IMR-90 (cell line): ENCODE measurements at regions not wholly inside any gene's neighbourhood (a gene's known extent, or its start where the extent isn't known, plus 50 kb on each side); places are given as distances from the start of the nearest gene placed in this dataset.
A peak's percentile ranks its signal among the peaks of the same experiment; 100 is the strongest.

Experiments
- FOS ChIP-seq: fragments of 150-350 bp; IDR thresholded peaks from 2 replicates; pipeline ENCODE4 v1.6.1; 2016; ENCODE audit warnings: low read depth, low read length
- POLR2A ChIP-seq: IDR thresholded peaks from 2 replicates; pipeline ENCODE4 v1.6.1; 2012; ENCODE audit warnings: mild to moderate bottlenecking, low read depth, low read length
- TF ChIP-seq, protein P1 (sequence below): conservative IDR thresholded peaks from 2 replicates; pipeline ENCODE4 v1.5.1; 2012; ENCODE audit warnings: mild to moderate bottlenecking, low read depth, low read length, improper control_type of control experiment

DNA sequence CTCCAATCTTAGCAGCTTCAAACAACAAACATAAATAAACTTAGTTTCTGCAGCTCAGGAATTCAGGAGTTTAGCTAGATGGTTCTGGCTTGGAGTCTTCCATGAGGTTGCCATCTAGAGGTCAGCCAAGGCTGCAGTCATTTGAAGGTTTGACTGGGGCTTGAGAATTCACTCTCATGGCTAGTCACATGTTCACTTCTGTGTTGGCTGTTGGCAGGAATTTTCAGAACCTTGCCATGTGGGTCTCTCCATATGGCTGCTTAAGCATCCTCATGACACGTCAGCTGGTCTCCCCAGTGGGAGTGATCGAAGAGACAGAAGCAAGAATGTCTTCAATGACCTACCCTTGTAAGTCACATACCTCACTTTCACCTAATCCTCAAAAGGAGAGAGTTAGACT lies 269.2 kb upstream of the CNTN3 start:
- TF ChIP-seq POLR2A (no peak), FOS (no peak)
- TF ChIP-seq, protein P1, sequence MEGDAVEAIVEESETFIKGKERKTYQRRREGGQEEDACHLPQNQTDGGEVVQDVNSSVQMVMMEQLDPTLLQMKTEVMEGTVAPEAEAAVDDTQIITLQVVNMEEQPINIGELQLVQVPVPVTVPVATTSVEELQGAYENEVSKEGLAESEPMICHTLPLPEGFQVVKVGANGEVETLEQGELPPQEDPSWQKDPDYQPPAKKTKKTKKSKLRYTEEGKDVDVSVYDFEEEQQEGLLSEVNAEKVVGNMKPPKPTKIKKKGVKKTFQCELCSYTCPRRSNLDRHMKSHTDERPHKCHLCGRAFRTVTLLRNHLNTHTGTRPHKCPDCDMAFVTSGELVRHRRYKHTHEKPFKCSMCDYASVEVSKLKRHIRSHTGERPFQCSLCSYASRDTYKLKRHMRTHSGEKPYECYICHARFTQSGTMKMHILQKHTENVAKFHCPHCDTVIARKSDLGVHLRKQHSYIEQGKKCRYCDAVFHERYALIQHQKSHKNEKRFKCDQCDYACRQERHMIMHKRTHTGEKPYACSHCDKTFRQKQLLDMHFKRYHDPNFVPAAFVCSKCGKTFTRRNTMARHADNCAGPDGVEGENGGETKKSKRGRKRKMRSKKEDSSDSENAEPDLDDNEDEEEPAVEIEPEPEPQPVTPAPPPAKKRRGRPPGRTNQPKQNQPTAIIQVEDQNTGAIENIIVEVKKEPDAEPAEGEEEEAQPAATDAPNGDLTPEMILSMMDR, result peak; percentile 36
